ENCODE measurements at regions not wholly inside any gene's neighbourhood (a gene's known extent, or its start where the extent isn't known, plus 50 kb on each side); places are given as distances from the start of the nearest gene placed in this dataset.

DNA sequence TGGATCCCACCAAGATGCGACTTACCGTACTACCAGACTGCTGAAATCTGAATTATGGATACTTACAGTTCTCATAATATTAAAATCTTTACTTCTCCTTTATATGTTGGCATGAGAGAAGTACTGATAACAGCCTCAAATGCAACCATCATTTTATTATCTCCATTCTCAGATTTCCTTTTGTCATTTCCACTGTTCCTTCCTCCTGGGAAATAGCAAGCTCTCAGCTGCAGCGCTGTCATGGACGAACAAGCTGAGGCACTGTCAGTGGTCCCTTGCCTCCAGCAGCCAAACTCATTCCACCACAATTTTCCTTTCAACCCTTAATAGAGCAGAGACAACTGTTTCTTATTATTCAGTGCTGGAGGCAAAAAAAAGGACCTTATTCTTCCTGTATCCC, 478.4 kb downstream of the ARL4A start:
- no peaks in the 10 kb centered on the region for H3K4me1 ChIP-seq (ENCODE audit: control insufficient read depth in 4 of 4, insufficient read depth in 4 of 4, low read length in 3 of 4)
- H3K4me3 ChIP-seq (ENCODE audit: low read depth in 1 of 3, low read length in 3 of 3): no peak overlapping the region
- no peaks in the 10 kb centered on the region for H3K27me3 ChIP-seq (ENCODE audit: control insufficient read depth in 4 of 4, insufficient read depth in 4 of 4, low read length in 3 of 4)
- no peak overlapping the region for H3K27ac ChIP-seq (ENCODE audit: low read depth in 1 of 2, low read length in 2 of 2)
- H3K9me3 ChIP-seq (ENCODE audit: control insufficient read depth in 4 of 4, low read length in 3 of 4): no peaks in the 10 kb centered on the region
- DNase-seq (ENCODE audit: low spot score): no peak
- TF ChIP-seq HNF4A (conservative IDR thresholded peaks at IDR 0.05): no peak
- TF ChIP-seq HNF4G (IDR thresholded peaks at IDR 0.05): no peak
- TF ChIP-seq JUND (IDR thresholded peaks at IDR 0.05): no peak
- no peak for TF ChIP-seq EGR1 (IDR thresholded peaks at IDR 0.05; ENCODE audit: low read depth in 2 of 2)
- TF ChIP-seq, protein P1, sequence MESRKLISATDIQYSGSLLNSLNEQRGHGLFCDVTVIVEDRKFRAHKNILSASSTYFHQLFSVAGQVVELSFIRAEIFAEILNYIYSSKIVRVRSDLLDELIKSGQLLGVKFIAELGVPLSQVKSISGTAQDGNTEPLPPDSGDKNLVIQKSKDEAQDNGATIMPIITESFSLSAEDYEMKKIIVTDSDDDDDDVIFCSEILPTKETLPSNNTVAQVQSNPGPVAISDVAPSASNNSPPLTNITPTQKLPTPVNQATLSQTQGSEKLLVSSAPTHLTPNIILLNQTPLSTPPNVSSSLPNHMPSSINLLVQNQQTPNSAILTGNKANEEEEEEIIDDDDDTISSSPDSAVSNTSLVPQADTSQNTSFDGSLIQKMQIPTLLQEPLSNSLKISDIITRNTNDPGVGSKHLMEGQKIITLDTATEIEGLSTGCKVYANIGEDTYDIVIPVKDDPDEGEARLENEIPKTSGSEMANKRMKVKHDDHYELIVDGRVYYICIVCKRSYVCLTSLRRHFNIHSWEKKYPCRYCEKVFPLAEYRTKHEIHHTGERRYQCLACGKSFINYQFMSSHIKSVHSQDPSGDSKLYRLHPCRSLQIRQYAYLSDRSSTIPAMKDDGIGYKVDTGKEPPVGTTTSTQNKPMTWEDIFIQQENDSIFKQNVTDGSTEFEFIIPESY (IDR thresholded peaks at IDR 0.05): no peak
- TF ChIP-seq FOXA1 (IDR thresholded peaks at IDR 0.05): no peak
- TF ChIP-seq, protein P2, sequence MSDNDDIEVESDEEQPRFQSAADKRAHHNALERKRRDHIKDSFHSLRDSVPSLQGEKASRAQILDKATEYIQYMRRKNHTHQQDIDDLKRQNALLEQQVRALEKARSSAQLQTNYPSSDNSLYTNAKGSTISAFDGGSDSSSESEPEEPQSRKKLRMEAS (IDR thresholded peaks at IDR 0.05): no peak
- TF ChIP-seq RAD21 (IDR thresholded peaks at IDR 0.05): no peak
- TF ChIP-seq GABPA (IDR thresholded peaks at IDR 0.05 in 1 of 2, conservative IDR thresholded peaks at IDR 0.05 in 1 of 2): no peak
- TF ChIP-seq RXRA (IDR thresholded peaks at IDR 0.05): no peak
- no peak for TF ChIP-seq NR2F2 (IDR thresholded peaks at IDR 0.05)
- TF ChIP-seq YY1 (IDR thresholded peaks at IDR 0.05): no peak
- TF ChIP-seq, protein P3, sequence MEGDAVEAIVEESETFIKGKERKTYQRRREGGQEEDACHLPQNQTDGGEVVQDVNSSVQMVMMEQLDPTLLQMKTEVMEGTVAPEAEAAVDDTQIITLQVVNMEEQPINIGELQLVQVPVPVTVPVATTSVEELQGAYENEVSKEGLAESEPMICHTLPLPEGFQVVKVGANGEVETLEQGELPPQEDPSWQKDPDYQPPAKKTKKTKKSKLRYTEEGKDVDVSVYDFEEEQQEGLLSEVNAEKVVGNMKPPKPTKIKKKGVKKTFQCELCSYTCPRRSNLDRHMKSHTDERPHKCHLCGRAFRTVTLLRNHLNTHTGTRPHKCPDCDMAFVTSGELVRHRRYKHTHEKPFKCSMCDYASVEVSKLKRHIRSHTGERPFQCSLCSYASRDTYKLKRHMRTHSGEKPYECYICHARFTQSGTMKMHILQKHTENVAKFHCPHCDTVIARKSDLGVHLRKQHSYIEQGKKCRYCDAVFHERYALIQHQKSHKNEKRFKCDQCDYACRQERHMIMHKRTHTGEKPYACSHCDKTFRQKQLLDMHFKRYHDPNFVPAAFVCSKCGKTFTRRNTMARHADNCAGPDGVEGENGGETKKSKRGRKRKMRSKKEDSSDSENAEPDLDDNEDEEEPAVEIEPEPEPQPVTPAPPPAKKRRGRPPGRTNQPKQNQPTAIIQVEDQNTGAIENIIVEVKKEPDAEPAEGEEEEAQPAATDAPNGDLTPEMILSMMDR (IDR thresholded peaks at IDR 0.05; ENCODE audit: low read depth, low read length, missing input control): no peak
- H3K9ac ChIP-seq (ENCODE audit: low read depth in 1 of 2, low read length in 2 of 2): no peak overlapping the region
- no peaks in the 10 kb centered on the region for H3K36me3 ChIP-seq (ENCODE audit: control insufficient read depth in 4 of 4, insufficient read depth in 3 of 4, low read depth in 1 of 4, low read length in 3 of 4)
- 76% methylated on average over 4 of the region's 4 CpGs for WGBS

DNA sequence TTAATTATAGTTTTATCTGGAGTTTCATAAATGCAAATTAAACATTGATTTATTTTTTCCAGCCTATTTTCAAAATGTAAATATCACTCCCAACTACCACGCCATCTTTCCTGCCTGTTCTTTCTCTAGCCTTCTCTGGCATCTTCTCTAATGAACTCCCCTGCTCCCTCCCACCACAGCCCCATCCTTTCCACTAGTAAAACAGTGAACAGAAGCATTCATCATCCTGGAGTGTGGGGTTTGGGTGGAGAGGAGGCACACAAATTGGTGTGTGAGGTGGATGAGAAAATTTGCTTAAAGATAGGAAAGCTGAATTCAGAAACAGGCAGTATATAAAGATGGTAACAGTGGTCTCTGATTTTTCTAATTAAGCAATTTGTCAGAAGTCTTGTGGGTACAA, 479.4 kb downstream of the ARL4A start:
- WGBS: 84% methylated on average over 1 of the region's 1 CpG
- Histone ChIP-seq H3K9me3 (ENCODE audit: control insufficient read depth in 4 of 4, low read length in 3 of 4) (no peaks in the 10 kb centered on the region), H3K4me3 (ENCODE audit: low read depth in 1 of 3, low read length in 3 of 3) (no peak overlapping the region), H3K27ac (ENCODE audit: low read depth in 1 of 2, low read length in 2 of 2) (no peak overlapping the region), H3K9ac (ENCODE audit: low read depth in 1 of 2, low read length in 2 of 2) (no peak overlapping the region), H3K36me3 (ENCODE audit: control insufficient read depth in 4 of 4, insufficient read depth in 3 of 4, low read depth in 1 of 4, low read length in 3 of 4) (no peaks in the 10 kb centered on the region), H3K27me3 (ENCODE audit: control insufficient read depth in 4 of 4, insufficient read depth in 4 of 4, low read length in 3 of 4) (no peaks in the 10 kb centered on the region), H3K4me1 (ENCODE audit: control insufficient read depth in 4 of 4, insufficient read depth in 4 of 4, low read length in 3 of 4) (no peaks in the 10 kb centered on the region)
- TF ChIP-seq RAD21 (IDR thresholded peaks at IDR 0.05) (no peak), JUND (IDR thresholded peaks at IDR 0.05) (no peak), SP1 (IDR thresholded peaks at IDR 0.05) (no peak), NR2F2 (IDR thresholded peaks at IDR 0.05) (no peak), RXRA (IDR thresholded peaks at IDR 0.05) (no peak), YY1 (IDR thresholded peaks at IDR 0.05) (no peak), FOXA1 (IDR thresholded peaks at IDR 0.05) (no peak), EGR1 (IDR thresholded peaks at IDR 0.05; ENCODE audit: low read depth in 2 of 2) (no peak), GABPA (IDR thresholded peaks at IDR 0.05 in 1 of 2, conservative IDR thresholded peaks at IDR 0.05 in 1 of 2) (no peak), TAF1 (conservative IDR thresholded peaks at IDR 0.05) (no peak), HNF4G (IDR thresholded peaks at IDR 0.05) (no peak), FOXA2 (IDR thresholded peaks at IDR 0.05) (no peak), HNF4A (conservative IDR thresholded peaks at IDR 0.05) (no peak)
- TF ChIP-seq, protein P4, sequence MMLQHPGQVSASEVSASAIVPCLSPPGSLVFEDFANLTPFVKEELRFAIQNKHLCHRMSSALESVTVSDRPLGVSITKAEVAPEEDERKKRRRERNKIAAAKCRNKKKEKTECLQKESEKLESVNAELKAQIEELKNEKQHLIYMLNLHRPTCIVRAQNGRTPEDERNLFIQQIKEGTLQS (IDR thresholded peaks at IDR 0.05): no peak
- TF ChIP-seq, protein P2 (IDR thresholded peaks at IDR 0.05): no peak
- TF ChIP-seq, protein P5, sequence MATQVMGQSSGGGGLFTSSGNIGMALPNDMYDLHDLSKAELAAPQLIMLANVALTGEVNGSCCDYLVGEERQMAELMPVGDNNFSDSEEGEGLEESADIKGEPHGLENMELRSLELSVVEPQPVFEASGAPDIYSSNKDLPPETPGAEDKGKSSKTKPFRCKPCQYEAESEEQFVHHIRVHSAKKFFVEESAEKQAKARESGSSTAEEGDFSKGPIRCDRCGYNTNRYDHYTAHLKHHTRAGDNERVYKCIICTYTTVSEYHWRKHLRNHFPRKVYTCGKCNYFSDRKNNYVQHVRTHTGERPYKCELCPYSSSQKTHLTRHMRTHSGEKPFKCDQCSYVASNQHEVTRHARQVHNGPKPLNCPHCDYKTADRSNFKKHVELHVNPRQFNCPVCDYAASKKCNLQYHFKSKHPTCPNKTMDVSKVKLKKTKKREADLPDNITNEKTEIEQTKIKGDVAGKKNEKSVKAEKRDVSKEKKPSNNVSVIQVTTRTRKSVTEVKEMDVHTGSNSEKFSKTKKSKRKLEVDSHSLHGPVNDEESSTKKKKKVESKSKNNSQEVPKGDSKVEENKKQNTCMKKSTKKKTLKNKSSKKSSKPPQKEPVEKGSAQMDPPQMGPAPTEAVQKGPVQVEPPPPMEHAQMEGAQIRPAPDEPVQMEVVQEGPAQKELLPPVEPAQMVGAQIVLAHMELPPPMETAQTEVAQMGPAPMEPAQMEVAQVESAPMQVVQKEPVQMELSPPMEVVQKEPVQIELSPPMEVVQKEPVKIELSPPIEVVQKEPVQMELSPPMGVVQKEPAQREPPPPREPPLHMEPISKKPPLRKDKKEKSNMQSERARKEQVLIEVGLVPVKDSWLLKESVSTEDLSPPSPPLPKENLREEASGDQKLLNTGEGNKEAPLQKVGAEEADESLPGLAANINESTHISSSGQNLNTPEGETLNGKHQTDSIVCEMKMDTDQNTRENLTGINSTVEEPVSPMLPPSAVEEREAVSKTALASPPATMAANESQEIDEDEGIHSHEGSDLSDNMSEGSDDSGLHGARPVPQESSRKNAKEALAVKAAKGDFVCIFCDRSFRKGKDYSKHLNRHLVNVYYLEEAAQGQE (IDR thresholded peaks at IDR 0.05): no peak
- TF ChIP-seq, protein P3 (IDR thresholded peaks at IDR 0.05; ENCODE audit: low read depth, low read length, missing input control): no peak
- TF ChIP-seq, protein P1 (IDR thresholded peaks at IDR 0.05): no peak
- no peak for DNase-seq (ENCODE audit: low spot score)

All from liver (tissue), 8 donors.